Right renal cortex interstitium (tissue), 3 donors: ENCODE measurements at regions not wholly inside any gene's neighbourhood (a gene's known extent, or its start where the extent isn't known, plus 50 kb on each side); places are given as distances from the start of the nearest gene placed in this dataset.

ENCODE experiments used
- DNase-seq, 3 donors: peaks; one replicate each; pipeline ENCODE4 v3.0.0-alpha.2; 2013; ENCODE audit warnings: low read depth in 3 of 3, low spot score in 2 of 3

- DNase-seq: no peak
Observed at GRCh38 chr4:79489506-79489905, 81.5 kb upstream of the GK2 start.

GRCh38 chr4:79476196-79476595, 68.2 kb upstream of the GK2 start:
- no peak for DNase-seq

GRCh38 chr4:79473439-79473724, 65.4 kb upstream of the GK2 start:
- no peak for DNase-seq

GRCh38 chr4:79472693-79473438, 64.8 kb upstream of the GK2 start:
- no peak for DNase-seq

- no peak for DNase-seq
Observed at GRCh38 chr4:79472036-79472435, 64.0 kb upstream of the GK2 start.

GRCh38 chr4:79471309-79471708, 63.3 kb upstream of the GK2 start:
- no peak for DNase-seq

- no peak for DNase-seq
Observed at GRCh38 chr4:79467246-79467932, 59.4 kb upstream of the GK2 start.

GRCh38 chr4:79466621-79467020, 58.6 kb upstream of the GK2 start:
- DNase-seq: no peak
